GM12873 (cell line): ENCODE measurements at regions not wholly inside any gene's neighbourhood (a gene's known extent, or its start where the extent isn't known, plus 50 kb on each side); places are given as distances from the start of the nearest gene placed in this dataset.

ENCODE experiments used
- CTCF ChIP-seq: IDR thresholded peaks from 2 replicates; pipeline ENCODE4 v1.5.1; 2012; ENCODE audit warnings: low read depth, mild to moderate bottlenecking, moderate library complexity, low read length, control low read depth; ENCODE audit not compliant: insufficient read depth; ENCODE audit errors: missing control alignments

GRCh38 chr14:101458741-101459550 lies 102.3 kb upstream of the DIO3 start:
- no peak for TF ChIP-seq CTCF

- TF ChIP-seq CTCF, result no peak
These were observed 101.8 kb upstream of the DIO3 start for GRCh38 chr14:101459551-101459900.

GRCh38 chr14:101460521-101460920 lies 100.8 kb upstream of the DIO3 start:
- TF ChIP-seq CTCF, result no peak

- TF ChIP-seq CTCF, result no peak
These were observed 100.1 kb upstream of the DIO3 start for GRCh38 chr14:101460986-101461750.

GRCh38 chr14:101461891-101462290 lies 99.4 kb upstream of the DIO3 start:
- no peak for TF ChIP-seq CTCF

- no peak for TF ChIP-seq CTCF
These were observed 98.3 kb upstream of the DIO3 start for GRCh38 chr14:101462726-101463565.

- TF ChIP-seq CTCF, result no peak
These were observed 97.6 kb upstream of the DIO3 start for GRCh38 chr14:101463566-101464171.
